ENCODE measurements at regions not wholly inside any gene's neighbourhood (a gene's known extent, or its start where the extent isn't known, plus 50 kb on each side); places are given as distances from the start of the nearest gene placed in this dataset.

DNA sequence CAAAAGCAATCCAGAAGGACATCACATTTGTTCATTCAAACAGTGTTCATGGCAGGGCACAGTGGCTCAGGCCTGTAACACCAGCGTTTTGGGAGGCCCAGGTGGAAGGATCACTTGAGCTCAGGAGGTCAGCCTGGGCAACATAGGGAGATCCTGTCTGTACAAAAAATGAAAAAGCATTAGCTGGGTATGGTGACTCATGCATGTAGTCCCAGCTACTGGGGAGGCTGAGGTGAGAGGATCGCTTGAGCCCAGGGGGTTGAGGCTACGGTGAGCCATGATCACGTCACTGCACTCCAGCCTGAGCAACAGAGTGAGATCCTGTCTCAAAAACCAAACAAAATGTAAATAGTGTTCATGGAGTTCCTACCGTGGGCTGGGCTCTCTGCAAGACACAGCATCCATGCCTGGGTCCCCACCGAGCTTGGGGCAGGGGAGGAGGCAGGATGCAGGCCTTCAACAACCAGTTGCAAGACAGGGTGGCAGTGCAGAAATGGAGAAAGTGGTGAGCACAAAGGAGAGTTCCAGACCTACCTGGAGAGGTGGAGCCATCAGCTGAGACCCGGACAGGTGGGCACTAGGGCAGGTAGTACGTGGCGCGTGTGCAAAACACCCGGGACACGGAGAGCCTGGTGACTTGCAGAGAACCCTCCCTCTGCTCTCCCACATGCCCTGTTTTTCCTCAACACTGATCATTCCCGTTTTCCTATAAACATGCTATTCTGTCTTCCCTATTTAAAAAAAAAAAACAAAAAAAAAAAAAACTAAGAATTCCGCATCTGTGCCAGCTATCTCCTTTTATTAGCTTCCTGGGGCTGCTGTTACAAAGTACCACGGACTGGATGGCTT, 138.9 kb downstream of the TOMM20 start (continued):
- TF ChIP-seq, protein P1, sequence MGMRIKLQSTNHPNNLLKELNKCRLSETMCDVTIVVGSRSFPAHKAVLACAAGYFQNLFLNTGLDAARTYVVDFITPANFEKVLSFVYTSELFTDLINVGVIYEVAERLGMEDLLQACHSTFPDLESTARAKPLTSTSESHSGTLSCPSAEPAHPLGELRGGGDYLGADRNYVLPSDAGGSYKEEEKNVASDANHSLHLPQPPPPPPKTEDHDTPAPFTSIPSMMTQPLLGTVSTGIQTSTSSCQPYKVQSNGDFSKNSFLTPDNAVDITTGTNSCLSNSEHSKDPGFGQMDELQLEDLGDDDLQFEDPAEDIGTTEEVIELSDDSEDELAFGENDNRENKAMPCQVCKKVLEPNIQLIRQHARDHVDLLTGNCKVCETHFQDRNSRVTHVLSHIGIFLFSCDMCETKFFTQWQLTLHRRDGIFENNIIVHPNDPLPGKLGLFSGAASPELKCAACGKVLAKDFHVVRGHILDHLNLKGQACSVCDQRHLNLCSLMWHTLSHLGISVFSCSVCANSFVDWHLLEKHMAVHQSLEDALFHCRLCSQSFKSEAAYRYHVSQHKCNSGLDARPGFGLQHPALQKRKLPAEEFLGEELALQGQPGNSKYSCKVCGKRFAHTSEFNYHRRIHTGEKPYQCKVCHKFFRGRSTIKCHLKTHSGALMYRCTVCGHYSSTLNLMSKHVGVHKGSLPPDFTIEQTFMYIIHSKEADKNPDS (CRISPR knock-in tag; IDR thresholded peaks at IDR 0.05) = no peak
- no peak for TF ChIP-seq HMGA1 (CRISPR knock-in tag; conservative IDR thresholded peaks at IDR 0.05)
- TF ChIP-seq ZFX (CRISPR knock-in tag; IDR thresholded peaks at IDR 0.05; ENCODE audit: low read depth) = 0 out of 2 replicates have a peak, but pooled peaks have one; percentile 23
- TF ChIP-seq FOSL2 (CRISPR knock-in tag; IDR thresholded peaks at IDR 0.05) = peak; percentile 33; the same call in 1 of the 2 replicates
- TF ChIP-seq, protein P2, sequence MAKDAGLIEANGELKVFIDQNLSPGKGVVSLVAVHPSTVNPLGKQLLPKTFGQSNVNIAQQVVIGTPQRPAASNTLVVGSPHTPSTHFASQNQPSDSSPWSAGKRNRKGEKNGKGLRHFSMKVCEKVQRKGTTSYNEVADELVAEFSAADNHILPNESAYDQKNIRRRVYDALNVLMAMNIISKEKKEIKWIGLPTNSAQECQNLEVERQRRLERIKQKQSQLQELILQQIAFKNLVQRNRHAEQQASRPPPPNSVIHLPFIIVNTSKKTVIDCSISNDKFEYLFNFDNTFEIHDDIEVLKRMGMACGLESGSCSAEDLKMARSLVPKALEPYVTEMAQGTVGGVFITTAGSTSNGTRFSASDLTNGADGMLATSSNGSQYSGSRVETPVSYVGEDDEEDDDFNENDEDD (CRISPR knock-in tag; IDR thresholded peaks at IDR 0.05; ENCODE audit: borderline replicate concordance) = no peak
- TF ChIP-seq RCOR2 (CRISPR knock-in tag; IDR thresholded peaks at IDR 0.05) = no peak
- no peak for TF ChIP-seq CREB1 (IDR thresholded peaks at IDR 0.05)
- no peak for TF ChIP-seq CREB1 (CRISPR knock-in tag; IDR thresholded peaks at IDR 0.05)
- TF ChIP-seq ZNF724P (CRISPR knock-in tag; IDR thresholded peaks at IDR 0.05; ENCODE audit: borderline replicate concordance) = no peak
- TF ChIP-seq ZNF501 (CRISPR knock-in tag; IDR thresholded peaks at IDR 0.05) = 0 out of 2 replicates have a peak, but pooled peaks have one; percentile 29
- no peak for TF ChIP-seq MAFG (CRISPR knock-in tag; IDR thresholded peaks at IDR 0.05)
- no peak for TF ChIP-seq NR2C2 (CRISPR knock-in tag; IDR thresholded peaks at IDR 0.05; ENCODE audit: borderline replicate concordance)
- peak; percentile 68; the same call in 1 of the 2 replicates for TF ChIP-seq ZBTB38 (CRISPR knock-in tag; IDR thresholded peaks at IDR 0.05)
- TF ChIP-seq SP4 (CRISPR knock-in tag; IDR thresholded peaks at IDR 0.05) = peak; percentile 33; the same call in 1 of the 2 replicates
- TF ChIP-seq NRL (CRISPR knock-in tag; IDR thresholded peaks at IDR 0.05; ENCODE audit: borderline replicate concordance) = no peak
- TF ChIP-seq, protein P3, sequence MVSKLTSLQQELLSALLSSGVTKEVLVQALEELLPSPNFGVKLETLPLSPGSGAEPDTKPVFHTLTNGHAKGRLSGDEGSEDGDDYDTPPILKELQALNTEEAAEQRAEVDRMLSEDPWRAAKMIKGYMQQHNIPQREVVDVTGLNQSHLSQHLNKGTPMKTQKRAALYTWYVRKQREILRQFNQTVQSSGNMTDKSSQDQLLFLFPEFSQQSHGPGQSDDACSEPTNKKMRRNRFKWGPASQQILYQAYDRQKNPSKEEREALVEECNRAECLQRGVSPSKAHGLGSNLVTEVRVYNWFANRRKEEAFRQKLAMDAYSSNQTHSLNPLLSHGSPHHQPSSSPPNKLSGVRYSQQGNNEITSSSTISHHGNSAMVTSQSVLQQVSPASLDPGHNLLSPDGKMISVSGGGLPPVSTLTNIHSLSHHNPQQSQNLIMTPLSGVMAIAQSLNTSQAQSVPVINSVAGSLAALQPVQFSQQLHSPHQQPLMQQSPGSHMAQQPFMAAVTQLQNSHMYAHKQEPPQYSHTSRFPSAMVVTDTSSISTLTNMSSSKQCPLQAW (CRISPR knock-in tag; IDR thresholded peaks at IDR 0.05) = 0 out of 2 replicates have a peak, but pooled peaks have one; percentile 38
- no peak for TF ChIP-seq ELF4 (CRISPR knock-in tag; IDR thresholded peaks at IDR 0.05; ENCODE audit: borderline replicate concordance)
- no peak for TF ChIP-seq ARID3A (IDR thresholded peaks at IDR 0.05; ENCODE audit: low read depth, low read length)
- TF ChIP-seq HOMEZ (CRISPR knock-in tag; IDR thresholded peaks at IDR 0.05; ENCODE audit: low read depth) = no peak
- TF ChIP-seq, protein P4, sequence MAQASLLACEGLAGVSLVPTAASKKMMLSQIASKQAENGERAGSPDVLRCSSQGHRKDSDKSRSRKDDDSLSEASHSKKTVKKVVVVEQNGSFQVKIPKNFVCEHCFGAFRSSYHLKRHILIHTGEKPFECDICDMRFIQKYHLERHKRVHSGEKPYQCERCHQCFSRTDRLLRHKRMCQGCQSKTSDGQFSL (CRISPR knock-in tag; IDR thresholded peaks at IDR 0.05) = no peak
- no peak for TF ChIP-seq ZNF101 (CRISPR knock-in tag; IDR thresholded peaks at IDR 0.05; ENCODE audit: borderline replicate concordance, low read depth)
